ENCODE measurements at regions not wholly inside any gene's neighbourhood (a gene's known extent, or its start where the extent isn't known, plus 50 kb on each side); places are given as distances from the start of the nearest gene placed in this dataset.

GRCh38 chr4:124330045-124330444 is 382.5 kb downstream of the ANKRD50 start:
- no peaks in the 10 kb centered on the region for H3K27me3 ChIP-seq (replicated peaks)
- no peaks in the 10 kb centered on the region for H3K4me1 ChIP-seq (replicated peaks)
- no peaks in the 10 kb centered on the region for H3K9me3 ChIP-seq (replicated peaks)
- no peaks in the 10 kb centered on the region for H3K36me3 ChIP-seq
- no peak for DNase-seq (ENCODE audit: low read depth in 1 of 2, low spot score in 2 of 2)
- H3K4me3 ChIP-seq: no peak overlapping the region
- no peak overlapping the region for H3K27ac ChIP-seq

GRCh38 chr4:124331781-124332180 is 380.8 kb downstream of the ANKRD50 start:
- no peaks in the 10 kb centered on the region for H3K4me1 ChIP-seq (replicated peaks)
- H3K36me3 ChIP-seq: no peaks in the 10 kb centered on the region
- DNase-seq (ENCODE audit: low read depth in 1 of 2, low spot score in 2 of 2): no peak
- no peaks in the 10 kb centered on the region for H3K9me3 ChIP-seq (replicated peaks)
- H3K4me3 ChIP-seq: no peak overlapping the region
- no peak overlapping the region for H3K27ac ChIP-seq
- no peaks in the 10 kb centered on the region for H3K27me3 ChIP-seq (replicated peaks)

- no peak overlapping the region for H3K27ac ChIP-seq
- no peak for DNase-seq (ENCODE audit: low read depth in 1 of 2, low spot score in 2 of 2)
These were observed 379.1 kb downstream of the ANKRD50 start for GRCh38 chr4:124333466-124333865.

GRCh38 chr4:124334119-124334518 is 378.4 kb downstream of the ANKRD50 start:
- no peaks in the 10 kb centered on the region for H3K27me3 ChIP-seq (replicated peaks)
- no peak overlapping the region for H3K27ac ChIP-seq
- H3K4me1 ChIP-seq (replicated peaks): no peaks in the 10 kb centered on the region
- H3K36me3 ChIP-seq: no peaks in the 10 kb centered on the region
- no peaks in the 10 kb centered on the region for H3K9me3 ChIP-seq (replicated peaks)
- peak in 1 of 2 experiments; percentile 36 for DNase-seq (ENCODE audit: low read depth in 1 of 2, low spot score in 2 of 2)
- no peak overlapping the region for H3K4me3 ChIP-seq

More at GRCh38 chr4:124333466-124333865, 379.1 kb downstream of the ANKRD50 start:
- H3K36me3 ChIP-seq: no peaks in the 10 kb centered on the region
- H3K4me1 ChIP-seq (replicated peaks): no peaks in the 10 kb centered on the region
- no peaks in the 10 kb centered on the region for H3K9me3 ChIP-seq (replicated peaks)
- no peaks in the 10 kb centered on the region for H3K27me3 ChIP-seq (replicated peaks)
- H3K4me3 ChIP-seq: no peak overlapping the region

GRCh38 chr4:124337874-124338273 is 374.7 kb downstream of the ANKRD50 start:
- H3K4me3 ChIP-seq: no peak overlapping the region
- no peaks in the 10 kb centered on the region for H3K9me3 ChIP-seq (replicated peaks)
- no peak for DNase-seq (ENCODE audit: low read depth in 1 of 2, low spot score in 2 of 2)
- no peaks in the 10 kb centered on the region for H3K36me3 ChIP-seq
- no peaks in the 10 kb centered on the region for H3K4me1 ChIP-seq (replicated peaks)
- H3K27ac ChIP-seq: no peak overlapping the region
- H3K27me3 ChIP-seq (replicated peaks): no peaks in the 10 kb centered on the region

DNA sequence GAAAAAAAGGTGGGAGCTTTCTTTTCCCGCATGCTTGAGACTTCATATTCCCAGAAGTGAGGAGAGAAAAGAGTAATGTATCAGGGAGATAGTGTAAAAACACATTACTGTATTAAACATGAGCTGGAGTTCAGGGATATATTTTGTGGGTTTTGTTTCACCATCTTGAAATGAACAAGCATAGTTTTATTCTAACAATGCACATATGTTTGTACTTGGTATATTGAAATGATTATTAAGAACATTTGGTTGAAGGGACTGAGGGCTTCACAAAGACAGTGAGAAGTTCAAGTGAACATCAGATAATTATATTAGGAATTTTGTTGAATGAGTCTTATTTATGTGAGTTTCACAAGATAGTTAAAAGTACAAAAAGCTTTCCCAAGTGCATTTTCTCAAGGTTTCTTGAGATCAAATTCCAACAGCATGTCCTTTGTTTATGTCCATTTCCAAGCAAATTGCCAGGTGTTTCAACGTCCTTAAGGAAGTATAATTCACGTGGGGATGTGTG is 368.8 kb downstream of the ANKRD50 start:
- Histone ChIP-seq H3K27ac (no peak overlapping the region), H3K27me3 (replicated peaks) (no peaks in the 10 kb centered on the region), H3K9me3 (replicated peaks) (no peaks in the 10 kb centered on the region), H3K4me1 (replicated peaks) (no peaks in the 10 kb centered on the region), H3K36me3 (no peaks in the 10 kb centered on the region), H3K4me3 (no peak overlapping the region)
- no peak for DNase-seq (ENCODE audit: low read depth in 1 of 2, low spot score in 2 of 2)

DNA sequence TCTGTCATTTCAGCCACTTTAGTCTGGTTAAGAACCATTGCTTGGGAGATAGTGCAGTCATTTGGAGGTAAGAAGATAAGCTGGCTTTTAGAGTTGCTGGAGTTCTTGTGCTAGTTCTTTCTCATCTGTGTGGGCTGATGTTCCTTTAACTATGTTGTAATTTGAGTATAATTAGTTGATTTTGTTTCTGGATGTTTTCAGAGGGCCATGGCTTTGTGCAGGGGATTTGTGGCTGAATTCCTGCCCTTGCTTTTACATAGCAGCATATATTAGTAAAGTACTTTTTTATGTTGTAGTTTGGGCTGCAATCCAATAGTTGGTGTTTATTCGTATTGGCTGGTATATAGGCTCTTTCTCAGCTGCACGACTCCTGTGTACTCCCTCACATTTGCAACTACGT is 339.6 kb downstream of the ANKRD50 start:
- H3K36me3 ChIP-seq: no peaks in the 10 kb centered on the region
- DNase-seq (ENCODE audit: low read depth in 1 of 2, low spot score in 2 of 2): no peak

GRCh38 chr4:124386163-124386562 is 326.4 kb downstream of the ANKRD50 start:
- no peak overlapping the region for H3K27ac ChIP-seq
- H3K9me3 ChIP-seq (replicated peaks): no peaks in the 10 kb centered on the region
- no peaks in the 10 kb centered on the region for H3K27me3 ChIP-seq (replicated peaks)
- no peaks in the 10 kb centered on the region for H3K4me1 ChIP-seq (replicated peaks)
- H3K4me3 ChIP-seq: no peak overlapping the region
- no peak for DNase-seq (ENCODE audit: low read depth in 1 of 2, low spot score in 2 of 2)
- no peaks in the 10 kb centered on the region for H3K36me3 ChIP-seq

More for the DNA sequence above, 339.6 kb downstream of the ANKRD50 start:
- Histone ChIP-seq H3K9me3 (replicated peaks) (no peaks in the 10 kb centered on the region), H3K27me3 (replicated peaks) (no peaks in the 10 kb centered on the region), H3K27ac (no peak overlapping the region), H3K4me1 (replicated peaks) (no peaks in the 10 kb centered on the region), H3K4me3 (no peak overlapping the region)

DNA sequence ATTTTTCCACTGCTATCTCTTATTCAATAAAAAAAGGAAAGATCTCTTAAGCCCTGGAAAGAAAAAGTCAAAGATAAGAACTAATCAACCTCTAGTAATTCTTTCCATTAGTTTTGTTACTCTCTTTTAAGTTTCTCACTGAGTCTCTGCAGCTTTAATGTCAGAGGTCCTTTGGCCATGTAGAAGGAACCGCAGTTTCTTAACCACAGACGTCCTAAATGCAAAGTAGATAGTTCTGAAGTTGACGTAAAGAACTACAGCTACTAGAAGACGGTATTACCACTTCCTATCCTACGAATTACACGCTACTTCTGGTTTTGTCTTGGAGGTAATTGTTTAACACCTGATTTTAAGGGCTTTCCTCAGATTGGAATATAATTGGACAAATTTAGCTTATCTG is 325.9 kb downstream of the ANKRD50 start:
- H3K36me3 ChIP-seq: no peaks in the 10 kb centered on the region
- H3K27me3 ChIP-seq (replicated peaks): no peaks in the 10 kb centered on the region
- no peak for DNase-seq (ENCODE audit: low read depth in 1 of 2, low spot score in 2 of 2)
- H3K9me3 ChIP-seq (replicated peaks): no peaks in the 10 kb centered on the region
- no peak overlapping the region for H3K27ac ChIP-seq
- H3K4me1 ChIP-seq (replicated peaks): no peaks in the 10 kb centered on the region
- H3K4me3 ChIP-seq: no peak overlapping the region

- no peaks in the 10 kb centered on the region for H3K36me3 ChIP-seq
- no peaks in the 10 kb centered on the region for H3K27me3 ChIP-seq (replicated peaks)
- H3K4me1 ChIP-seq (replicated peaks): no peaks in the 10 kb centered on the region
- no peak for DNase-seq (ENCODE audit: low read depth in 1 of 2, low spot score in 2 of 2)
- H3K9me3 ChIP-seq (replicated peaks): no peaks in the 10 kb centered on the region
- H3K4me3 ChIP-seq: no peak overlapping the region
- H3K27ac ChIP-seq: no peak overlapping the region
These were observed 322.9 kb downstream of the ANKRD50 start for GRCh38 chr4:124389591-124389990.

DNA sequence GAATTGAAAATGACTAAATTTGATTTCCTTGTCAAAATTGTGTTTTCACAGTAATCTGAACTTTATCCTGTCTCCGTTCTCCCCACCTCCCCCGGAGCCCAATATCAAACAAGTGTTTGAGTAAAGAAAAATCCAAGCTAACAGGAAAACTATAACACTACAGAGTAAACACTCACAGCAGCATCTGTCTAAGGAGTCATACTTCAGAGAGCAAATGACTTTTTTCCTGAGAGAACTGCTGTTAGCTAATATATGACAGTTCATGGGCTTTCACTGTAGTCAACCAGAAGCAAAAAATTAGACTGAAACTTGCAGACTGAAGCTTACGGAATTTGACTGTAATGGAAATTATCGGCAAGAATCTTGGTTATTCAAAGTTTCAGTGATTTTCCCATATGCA is 321.7 kb downstream of the ANKRD50 start:
- H3K9me3 ChIP-seq (replicated peaks): no peaks in the 10 kb centered on the region
- H3K27me3 ChIP-seq (replicated peaks): no peaks in the 10 kb centered on the region
- no peak overlapping the region for H3K4me3 ChIP-seq
- H3K27ac ChIP-seq: no peak overlapping the region
- no peaks in the 10 kb centered on the region for H3K4me1 ChIP-seq (replicated peaks)
- no peaks in the 10 kb centered on the region for H3K36me3 ChIP-seq
- no peak for DNase-seq (ENCODE audit: low read depth in 1 of 2, low spot score in 2 of 2)

DNA sequence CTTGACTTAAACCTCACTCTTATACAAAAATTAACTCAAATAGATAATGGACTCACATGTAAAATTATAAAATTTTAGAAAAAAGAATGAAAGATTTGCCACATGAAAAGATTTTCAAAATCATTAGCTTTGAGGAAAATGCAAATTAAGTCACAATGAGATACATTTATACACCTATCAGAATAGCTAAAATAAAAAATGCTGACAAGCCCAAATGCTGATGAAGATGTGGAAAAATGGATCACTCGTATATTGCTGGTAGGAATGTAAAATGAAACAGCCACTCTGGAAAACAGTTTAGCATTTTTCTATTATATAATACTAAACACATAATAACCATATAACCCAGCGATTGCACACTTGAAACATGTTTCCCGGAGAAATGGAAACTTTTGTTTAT is 316.2 kb downstream of the ANKRD50 start:
- H3K9me3 ChIP-seq (replicated peaks): no peaks in the 10 kb centered on the region
- H3K27me3 ChIP-seq (replicated peaks): no peaks in the 10 kb centered on the region
- no peak for DNase-seq (ENCODE audit: low read depth in 1 of 2, low spot score in 2 of 2)
- H3K27ac ChIP-seq: no peak overlapping the region
- no peaks in the 10 kb centered on the region for H3K36me3 ChIP-seq
- no peaks in the 10 kb centered on the region for H3K4me1 ChIP-seq (replicated peaks)
- H3K4me3 ChIP-seq: no peak overlapping the region

- no peak overlapping the region for H3K27ac ChIP-seq
- H3K4me3 ChIP-seq: no peak overlapping the region
- H3K36me3 ChIP-seq: no peaks in the 10 kb centered on the region
- no peaks in the 10 kb centered on the region for H3K27me3 ChIP-seq (replicated peaks)
- no peaks in the 10 kb centered on the region for H3K9me3 ChIP-seq (replicated peaks)
- no peaks in the 10 kb centered on the region for H3K4me1 ChIP-seq (replicated peaks)
- DNase-seq (ENCODE audit: low read depth in 1 of 2, low spot score in 2 of 2): no peak
These were observed 310.9 kb downstream of the ANKRD50 start for GRCh38 chr4:124401606-124402005.

DNA sequence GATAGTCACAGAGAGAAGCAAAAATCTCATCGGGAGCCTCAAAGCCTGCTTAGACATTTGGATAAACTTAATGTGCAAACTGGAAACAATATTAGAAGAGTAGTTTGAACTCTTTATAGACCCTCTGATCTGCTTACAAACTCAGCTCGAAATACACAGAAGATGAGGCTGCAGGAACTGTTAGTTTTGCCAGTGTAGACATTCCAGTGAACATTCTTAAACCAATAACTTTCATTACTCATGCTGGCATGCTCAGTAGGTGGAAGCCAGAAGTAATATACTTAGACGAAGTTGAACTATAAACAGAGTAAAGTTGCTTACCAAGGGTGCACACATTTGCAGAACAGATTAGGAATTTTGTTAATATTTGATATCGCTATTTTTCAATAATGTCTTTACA is 303.5 kb downstream of the ANKRD50 start:
- Histone ChIP-seq H3K36me3 (no peaks in the 10 kb centered on the region), H3K9me3 (replicated peaks) (no peaks in the 10 kb centered on the region), H3K4me1 (replicated peaks) (no peaks in the 10 kb centered on the region), H3K4me3 (no peak overlapping the region), H3K27me3 (replicated peaks) (no peaks in the 10 kb centered on the region), H3K27ac (no peak overlapping the region)
- DNase-seq (ENCODE audit: low read depth in 1 of 2, low spot score in 2 of 2): no peak

DNA sequence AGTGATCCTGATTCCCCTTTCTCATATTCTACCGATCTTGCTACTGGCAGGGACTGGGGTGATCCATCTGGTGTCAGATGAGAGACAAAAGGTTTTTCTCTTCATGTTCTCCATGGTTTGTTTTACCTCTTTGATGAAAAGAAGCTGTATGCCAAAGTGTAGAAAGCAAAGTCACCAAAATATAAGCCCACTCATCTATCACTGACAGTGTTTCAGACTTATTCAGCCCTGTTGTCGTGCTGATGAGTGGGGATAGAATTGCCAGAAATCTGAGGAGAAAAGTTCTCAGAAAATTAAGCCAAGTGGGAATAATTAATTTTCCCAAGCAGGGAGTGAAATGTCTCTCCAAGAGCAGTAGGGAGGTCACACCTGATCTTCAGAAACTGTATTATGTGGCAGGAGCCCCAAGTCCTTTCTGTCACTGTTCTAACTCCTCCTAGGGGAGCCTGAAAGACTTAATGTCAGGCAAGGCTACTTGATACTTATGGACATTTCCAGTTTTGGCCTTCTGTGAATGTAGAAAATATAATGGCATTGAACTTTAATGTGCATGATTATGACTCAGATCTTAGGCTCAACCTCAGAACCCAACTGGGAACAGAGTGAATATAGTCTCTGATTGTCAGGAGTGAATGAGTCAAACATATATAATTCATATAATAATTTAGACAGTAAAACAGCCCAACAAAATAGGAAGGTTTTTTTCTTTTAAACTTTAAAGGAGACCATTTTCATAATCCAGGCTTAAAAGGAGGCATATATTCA is 298.1 kb downstream of the ANKRD50 start:
- H3K4me1 ChIP-seq (replicated peaks): no peaks in the 10 kb centered on the region
- H3K27me3 ChIP-seq (replicated peaks): no peaks in the 10 kb centered on the region
- H3K9me3 ChIP-seq (replicated peaks): no peaks in the 10 kb centered on the region
- no peak for DNase-seq (ENCODE audit: low read depth in 1 of 2, low spot score in 2 of 2)
- H3K4me3 ChIP-seq: no peak overlapping the region
- H3K36me3 ChIP-seq: no peaks in the 10 kb centered on the region
- no peak overlapping the region for H3K27ac ChIP-seq

Data from SJSA1 (cell line).